ENCODE measurements at regions not wholly inside any gene's neighbourhood (a gene's known extent, or its start where the extent isn't known, plus 50 kb on each side); places are given as distances from the start of the nearest gene placed in this dataset.

DNA sequence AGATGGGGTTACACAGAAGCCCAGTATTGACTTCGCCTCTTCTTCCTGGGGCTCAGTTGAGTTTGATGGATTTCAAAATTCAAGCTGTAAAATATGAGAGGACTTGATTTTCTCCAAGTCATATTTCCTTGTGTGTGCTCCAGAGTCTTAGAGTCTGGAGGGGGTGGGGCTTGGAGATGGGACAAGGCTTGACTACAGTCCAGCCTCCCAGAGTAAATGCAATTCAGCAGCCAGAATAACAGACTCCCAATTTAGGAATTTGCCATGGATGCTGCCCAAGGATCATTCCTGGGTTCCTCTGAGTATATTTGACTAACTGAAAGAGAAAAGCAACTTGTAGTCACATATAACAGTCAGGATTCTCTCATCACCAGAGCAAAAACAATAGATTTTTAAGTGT lies 53.7 kb upstream of the RBPJ start:
- H3K4me1 ChIP-seq: no peaks in the 10 kb centered on the region
- TF ChIP-seq, protein P1, sequence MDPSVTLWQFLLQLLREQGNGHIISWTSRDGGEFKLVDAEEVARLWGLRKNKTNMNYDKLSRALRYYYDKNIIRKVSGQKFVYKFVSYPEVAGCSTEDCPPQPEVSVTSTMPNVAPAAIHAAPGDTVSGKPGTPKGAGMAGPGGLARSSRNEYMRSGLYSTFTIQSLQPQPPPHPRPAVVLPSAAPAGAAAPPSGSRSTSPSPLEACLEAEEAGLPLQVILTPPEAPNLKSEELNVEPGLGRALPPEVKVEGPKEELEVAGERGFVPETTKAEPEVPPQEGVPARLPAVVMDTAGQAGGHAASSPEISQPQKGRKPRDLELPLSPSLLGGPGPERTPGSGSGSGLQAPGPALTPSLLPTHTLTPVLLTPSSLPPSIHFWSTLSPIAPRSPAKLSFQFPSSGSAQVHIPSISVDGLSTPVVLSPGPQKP (IDR thresholded peaks at IDR 0.05; ENCODE audit: low read depth, low read length): no peak
- TF ChIP-seq RFX5 (IDR thresholded peaks at IDR 0.05): no peak
- TF ChIP-seq NR3C1 (IDR thresholded peaks at IDR 0.05): no peak
- TF ChIP-seq JUNB (IDR thresholded peaks at IDR 0.05): no peak
- TF ChIP-seq RARB (CRISPR knock-in tag; IDR thresholded peaks at IDR 0.05): no peak
- TF ChIP-seq HOXA7 (CRISPR knock-in tag; IDR thresholded peaks at IDR 0.05): no peak
- no peak for TF ChIP-seq ZNF302 (CRISPR knock-in tag; IDR thresholded peaks at IDR 0.05)
- no peak for TF ChIP-seq BHLHE40 (IDR thresholded peaks at IDR 0.05; ENCODE audit: low read depth, low read length)
- no peak for TF ChIP-seq EHMT2 (IDR thresholded peaks at IDR 0.05; ENCODE audit: low read depth)
- no peak for TF ChIP-seq PHF8 (IDR thresholded peaks at IDR 0.05; ENCODE audit: borderline replicate concordance, low read depth)
- TF ChIP-seq ZSCAN20 (CRISPR knock-in tag; IDR thresholded peaks at IDR 0.05): no peak
- TF ChIP-seq PBX3 (IDR thresholded peaks at IDR 0.05): no peak
- no peak for TF ChIP-seq KDM5A (IDR thresholded peaks at IDR 0.05)
- TF ChIP-seq RNF2 (IDR thresholded peaks at IDR 0.05; ENCODE audit: borderline replicate concordance, low read depth): no peak
- TF ChIP-seq ZFP36 (IDR thresholded peaks at IDR 0.05; ENCODE audit: borderline replicate concordance, partially characterized antibody): no peak
- no peak for TF ChIP-seq KDM1A (IDR thresholded peaks at IDR 0.05; ENCODE audit: low read depth)
- no peak for TF ChIP-seq JUN (IDR thresholded peaks at IDR 0.05)
- no peak for TF ChIP-seq HDAC2 (IDR thresholded peaks at IDR 0.05)
- CTCF ChIA-PET: no interaction called here
- FAIRE-seq (no peak), ATAC-seq (no peak), DNase-seq (ENCODE audit: low read depth in 1 of 2, low spot score in 1 of 2) (no peak)
- H3K4me2 ChIP-seq: no peak overlapping the region
- H3K4me3 ChIP-seq: no peak overlapping the region
- WGBS (ENCODE audit: missing lambda C conversion rate): 75% methylated on average over 1 of the region's 1 CpG
- POLR2A ChIA-PET: no interaction called here
- no peak overlapping the region for H3K27ac ChIP-seq
- H3K9me3 ChIP-seq: no peaks in the 10 kb centered on the region

- ATAC-seq (no peak), FAIRE-seq (no peak), DNase-seq (ENCODE audit: low read depth in 1 of 2, low spot score in 1 of 2) (no peak)
- Histone ChIP-seq H3K4me3 (no peak overlapping the region), H3K27ac (no peak overlapping the region), H3K9me3 (no peaks in the 10 kb centered on the region), H3K4me2 (no peak overlapping the region), H3K4me1 (no peaks in the 10 kb centered on the region)
- ChIA-PET POLR2A (no interaction called here), CTCF (interaction anchor here (1.1 kb wide), 1 partner anchor 142 kb away, joined by 5 read pairs; no protein-coding TSS in a partner anchor)
- TF ChIP-seq HMGXB4 (CRISPR knock-in tag; IDR thresholded peaks at IDR 0.05; ENCODE audit: borderline replicate concordance) (no peak), POLR2A (IDR thresholded peaks at IDR 0.05; ENCODE audit: low read length) (no peak), ZSCAN20 (CRISPR knock-in tag; IDR thresholded peaks at IDR 0.05) (no peak), TP53 (CRISPR knock-in tag; IDR thresholded peaks at IDR 0.05) (no peak), EHMT2 (IDR thresholded peaks at IDR 0.05; ENCODE audit: low read depth) (no peak), JUN (IDR thresholded peaks at IDR 0.05) (no peak), HOXB13 (CRISPR knock-in tag; IDR thresholded peaks at IDR 0.05; ENCODE audit: low read depth) (no peak), CHD4 (IDR thresholded peaks at IDR 0.05; ENCODE audit: borderline replicate concordance) (no peak), HOXA7 (CRISPR knock-in tag; IDR thresholded peaks at IDR 0.05) (no peak)
- TF ChIP-seq, protein P2, sequence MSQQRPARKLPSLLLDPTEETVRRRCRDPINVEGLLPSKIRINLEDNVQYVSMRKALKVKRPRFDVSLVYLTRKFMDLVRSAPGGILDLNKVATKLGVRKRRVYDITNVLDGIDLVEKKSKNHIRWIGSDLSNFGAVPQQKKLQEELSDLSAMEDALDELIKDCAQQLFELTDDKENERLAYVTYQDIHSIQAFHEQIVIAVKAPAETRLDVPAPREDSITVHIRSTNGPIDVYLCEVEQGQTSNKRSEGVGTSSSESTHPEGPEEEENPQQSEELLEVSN (IDR thresholded peaks at IDR 0.05; ENCODE audit: borderline replicate concordance, low read depth): no peak
- 81% methylated on average over 2 of the region's 2 CpGs for WGBS (ENCODE audit: missing lambda C conversion rate)
Observed at GRCh38 chr4:26268246-26268645, 52.6 kb upstream of the RBPJ start.
